HCT116 (cell line): ENCODE measurements at regions not wholly inside any gene's neighbourhood (a gene's known extent, or its start where the extent isn't known, plus 50 kb on each side); places are given as distances from the start of the nearest gene placed in this dataset.

ENCODE experiments used
- ATAC-seq: fragments of 200-7000 bp; cut with Tn5 transposase; 2 replicates; pipeline ENCODE4 v1.9.1; 2020; ENCODE audit warnings: mild to moderate bottlenecking, moderate library complexity
- BruUV-seq: library from RNA; stranded (reverse); fragments of 400-500 nt; replicated peaks from 2 replicates; lab custom pipeline; 2021; lab: Mats Ljungman, UMichigan
- CTCF ChIA-PET: fragments of 300-600 bp; sonication (Branson Sonifier 250); formaldehyde crosslinking; loops from one replicate; lab custom pipeline; 2021; ENCODE audit warnings: antibody characterized with exemption; lab: Charles Lee
- POLR2A ChIA-PET: fragments of 300-600, 350-600 bp; sonication (Branson Sonifier 250); formaldehyde crosslinking; loops from one replicate; lab custom pipeline; 2021; ENCODE audit warnings: antibody characterized with exemption; lab: Charles Lee
- RAD21 ChIA-PET, 2 experiments: fragments of 300-600 bp; sonication (Branson Sonifier 250); formaldehyde crosslinking; loops; one replicate each; lab custom pipeline; 2023; ENCODE audit warnings: low total read pairs in 2 of 2; ENCODE audit not compliant: uncharacterized antibody in 2 of 2, unreplicated experiment in 2 of 2, low non-redundant PET in 1 of 2; lab: Charles Lee
- DNase-seq: peaks from one replicate; pipeline ENCODE4 v3.0.0-alpha.2; 2010; ENCODE audit warnings: low read depth, low spot score
- H2AFZ ChIP-seq: fragments of 200-600 bp; shearing (Covaris generic), sonication (generic); 2 replicates; pipeline ENCODE4 v1.6.1; 2017; ENCODE audit warnings: low read depth, mixed run types, mixed read lengths, antibody characterized with exemption, low read length; ENCODE audit not compliant: poor library complexity, severe bottlenecking
- H3K27ac ChIP-seq: 2 replicates; pipeline ENCODE4 v1.5.1; 2012; ENCODE audit warnings: low read depth, low read length
- H3K27me3 ChIP-seq: fragments of 200-600 bp; sonication (generic); 2 replicates; pipeline ENCODE4 v1.6.1; 2016; ENCODE audit warnings: mixed run types, low read length, mixed read lengths; ENCODE audit not compliant: insufficient read depth
- H3K36me3 ChIP-seq, 2 experiments: fragments of 200-500 bp in 1 of 2; fragments of 200-600 bp in 1 of 2; sonication (Bioruptor generic) in 1 of 2; sonication (generic) in 1 of 2; 2 replicates each; pipeline versions ENCODE4 v1.5.1 to v1.6.1; 2014 to 2016; ENCODE audit warnings: low read length in 2 of 2, inconsistent platforms in 1 of 2, mixed read lengths in 1 of 2, mixed run types in 1 of 2; ENCODE audit not compliant: insufficient read depth in 2 of 2, control insufficient read depth in 1 of 2
- H3K4me1 ChIP-seq, 2 experiments: fragments of 200-600 bp in 1 of 2; sonication (generic) in 1 of 2; 2 replicates each; pipeline versions ENCODE4 v1.5.1 to v1.6.1; 2012 to 2017; ENCODE audit warnings: low read length in 2 of 2, inconsistent platforms in 1 of 2, mild to moderate bottlenecking in 1 of 2, mixed read lengths in 1 of 2, mixed run types in 1 of 2, moderate library complexity in 1 of 2; ENCODE audit not compliant: insufficient read depth in 2 of 2, control insufficient read depth in 1 of 2
- H3K4me2 ChIP-seq: fragments of 200-600 bp; sonication (generic); 2 replicates; pipeline ENCODE4 v1.6.1; 2017; ENCODE audit warnings: mixed run types, low read length, mixed read lengths
- H3K4me3 ChIP-seq, 2 experiments: fragments of 200-600 bp in 1 of 2; sonication (generic) in 1 of 2; replicated peaks in 1 of 2; 2 replicates each; pipeline ENCODE4 v1.5.1; 2011 to 2016; ENCODE audit warnings: low read length in 2 of 2, control low read depth in 1 of 2, low read depth in 1 of 2, mild to moderate bottlenecking in 1 of 2, mixed read lengths in 1 of 2, mixed run types in 1 of 2
- H3K79me2 ChIP-seq: fragments of 200-600 bp; sonication (generic); 2 replicates; pipeline ENCODE4 v1.6.1; 2017; ENCODE audit warnings: mild to moderate bottlenecking, mixed run types, low read length, moderate library complexity, mixed read lengths; ENCODE audit not compliant: insufficient read depth
- H3K9ac ChIP-seq: fragments of 200-600 bp; sonication (generic); 2 replicates; pipeline ENCODE4 v1.6.1; 2016; ENCODE audit warnings: low read length, mixed read lengths
- H3K9me2 ChIP-seq: fragments of 200-600 bp; sonication (generic), shearing (Covaris generic); 2 replicates; pipeline ENCODE4 v1.6.1; 2017; ENCODE audit warnings: mixed run types, mild to moderate bottlenecking, moderate library complexity; ENCODE audit not compliant: insufficient read depth
- H3K9me3 ChIP-seq, 2 experiments: fragments of 200-500 bp in 1 of 2; fragments of 200-600 bp in 1 of 2; sonication (Bioruptor generic) in 1 of 2; sonication (generic) in 1 of 2; 2 replicates each; pipeline ENCODE4 v1.6.1; 2014 to 2017; ENCODE audit warnings: low read length in 2 of 2, mixed read lengths in 2 of 2, inconsistent platforms in 1 of 2, low read depth in 1 of 2, mild to moderate bottlenecking in 1 of 2, mixed run types in 1 of 2, moderate library complexity in 1 of 2; ENCODE audit not compliant: control insufficient read depth in 1 of 2, insufficient read depth in 1 of 2
- H4K20me1 ChIP-seq: fragments of 200-600 bp; sonication (generic), shearing (Covaris generic); 2 replicates; pipeline ENCODE4 v1.6.1; 2017; ENCODE audit warnings: mixed run types, mild to moderate bottlenecking, moderate library complexity; ENCODE audit not compliant: insufficient read depth
- CBX3 ChIP-seq: IDR thresholded peaks from 2 replicates; pipeline ENCODE4 v1.6.1; 2012; ENCODE audit warnings: low read depth
- CEBPB ChIP-seq: IDR thresholded peaks from 2 replicates; pipeline ENCODE4 v1.6.1; 2012; ENCODE audit warnings: low read depth
- CTCF ChIP-seq, 3 experiments: fragments of 200-600 bp in 1 of 3; sonication (generic) in 1 of 3; IDR thresholded peaks in 2 of 3; conservative IDR thresholded peaks in 1 of 3; 2 replicates each; pipeline ENCODE4 v1.5.1; 2012 to 2017; ENCODE audit warnings: low read depth in 2 of 3, low read length in 2 of 3, antibody characterized with exemption in 1 of 3, borderline replicate concordance in 1 of 3, control low read depth in 1 of 3, mild to moderate bottlenecking in 1 of 3, mixed read lengths in 1 of 3, mixed run types in 1 of 3, moderate library complexity in 1 of 3; ENCODE audit not compliant: insufficient read depth in 1 of 3
- ELF1 ChIP-seq: IDR thresholded peaks from 2 replicates; pipeline ENCODE4 v1.6.1; 2012; ENCODE audit warnings: low read depth, borderline replicate concordance
- EZH2 ChIP-seq: fragments of 200-600 bp; sonication (generic); IDR thresholded peaks from 2 replicates; pipeline ENCODE4 v1.6.1; 2017; ENCODE audit warnings: antibody characterized with exemption, mixed run types
- EZH2phosphoT487 ChIP-seq: fragments of 200-600 bp; IDR thresholded peaks from 2 replicates; pipeline ENCODE4 v1.6.1; 2018; ENCODE audit warnings: antibody characterized with exemption, borderline replicate concordance
- JUND ChIP-seq: IDR thresholded peaks from 2 replicates; pipeline ENCODE4 v1.6.1; 2012
- MAX ChIP-seq: IDR thresholded peaks from 2 replicates; pipeline ENCODE4 v1.6.1; 2012
- POLR2A ChIP-seq: IDR thresholded peaks from 2 replicates; pipeline ENCODE4 v1.7.0; 2011; ENCODE audit warnings: borderline replicate concordance; ENCODE audit not compliant: insufficient read depth, insufficient read length; ENCODE audit errors: extremely low read depth
- POLR2AphosphoS5 ChIP-seq: IDR thresholded peaks from 2 replicates; pipeline ENCODE4 v1.6.1; 2011; ENCODE audit warnings: mild to moderate bottlenecking, low read depth, low read length, moderate library complexity
- RAD21 ChIP-seq: IDR thresholded peaks from 2 replicates; pipeline ENCODE4 v1.6.1; 2012; ENCODE audit warnings: low read depth, mild to moderate bottlenecking
- REST ChIP-seq: IDR thresholded peaks from 2 replicates; pipeline ENCODE4 v1.6.1; 2012; ENCODE audit warnings: low read depth
- SIN3A ChIP-seq: IDR thresholded peaks from 2 replicates; pipeline ENCODE4 v1.6.1; 2012; ENCODE audit warnings: low read depth
- SRF ChIP-seq: IDR thresholded peaks from 2 replicates; pipeline ENCODE4 v1.6.1; 2012; ENCODE audit warnings: low read depth
- TCF7L2 ChIP-seq: IDR thresholded peaks from 2 replicates; pipeline ENCODE4 v1.7.0; 2011; ENCODE audit warnings: borderline replicate concordance, inconsistent platforms; ENCODE audit not compliant: insufficient read depth, insufficient read length; ENCODE audit errors: extremely low read depth
- YY1 ChIP-seq: IDR thresholded peaks from 2 replicates; pipeline ENCODE4 v1.6.1; 2011; ENCODE audit warnings: low read length, low read depth, moderate library complexity, mild to moderate bottlenecking; ENCODE audit not compliant: insufficient replicate concordance; ENCODE audit errors: extremely low read depth
- ZFX ChIP-seq: fragments of 450-650 bp; IDR thresholded peaks from 2 replicates; pipeline ENCODE4 v1.6.1; 2017
- ZNF274 ChIP-seq: fragments of 200-500 bp; sonication (Bioruptor generic); IDR thresholded peaks from 2 replicates; pipeline ENCODE4 v1.6.1; 2014; ENCODE audit warnings: mild to moderate bottlenecking, low read depth, low read length, inconsistent platforms
- intact Hi-C: fragments of 100-400 bp; cut with micrococcal nuclease; formaldehyde crosslinking; loops from 2 replicates; pipeline ENCODE4 v1.10.0; 2022

- TF ChIP-seq POLR2AphosphoS5 (peak; percentile 87), SIN3A (peak; percentile 83), YY1 (peak; percentile 69)
These were observed 120.1 kb upstream of the UBE2E1 start (continued) for GRCh38 chr3:23685541-23686258.

- intact Hi-C loops = no loop called here
- BruUV-seq = no TSS peak
- TF ChIP-seq POLR2AphosphoS5 (no peak), POLR2A (no peak), EZH2 (no peak), ZNF274 (no peak), SIN3A (no peak), ELF1 (no peak), ZFX (no peak), YY1 (no peak), SRF (no peak), RAD21 (no peak), CEBPB (no peak), MAX (no peak), JUND (no peak), EZH2phosphoT487 (no peak), REST (no peak), CTCF (IDR thresholded peaks at IDR 0.05 in 2 of 3, conservative IDR thresholded peaks at IDR 0.05 in 1 of 3; ENCODE audit: borderline replicate concordance in 1 of 3, insufficient read depth in 1 of 3, low read depth in 2 of 3, low read length in 2 of 3) (no peak), TCF7L2 (no peak), CBX3 (no peak)
- TF ChIP-seq, all 23 proteins: peak for 0
- H3K9ac ChIP-seq = peak overlapping the region; percentile 24
- H3K4me1 ChIP-seq = peaks cover 21 to 41% of the 10 kb centered on the region in 2 experiments
- RAD21 ChIA-PET = no interaction called here
- CTCF ChIA-PET = no interaction called here
- H3K9me2 ChIP-seq = no peaks in the 10 kb centered on the region
- H3K79me2 ChIP-seq = no peaks in the 10 kb centered on the region
- H2AFZ ChIP-seq = no peak overlapping the region
- no peak overlapping the region for H3K4me3 ChIP-seq
- H3K27me3 ChIP-seq = no peaks in the 10 kb centered on the region
- POLR2A ChIA-PET = interaction anchor here (0.7 kb wide), 1 partner anchor 15 kb away, joined by 3 read pairs; no protein-coding TSS in a partner anchor
- no peak for DNase-seq
- H3K27ac ChIP-seq = peak overlapping the region; percentile 73
- H4K20me1 ChIP-seq = no peaks in the 10 kb centered on the region
- H3K4me2 ChIP-seq = peak overlapping the region; percentile 77
- no peak for ATAC-seq
- H3K36me3 ChIP-seq = no peaks in the 10 kb centered on the region
- H3K9me3 ChIP-seq = peaks cover 0 to 6% of the 10 kb centered on the region in 2 experiments; a peak in 1 of 4 replicates
These were observed 119.2 kb upstream of the UBE2E1 start for GRCh38 chr3:23686519-23686918.
